AG10803 (cell line): ENCODE measurements at regions not wholly inside any gene's neighbourhood (a gene's known extent, or its start where the extent isn't known, plus 50 kb on each side); places are given as distances from the start of the nearest gene placed in this dataset.
"Not testable (repeated sequence)": the region's sequence is repeated elsewhere in the genome, so short reads cannot be mapped to it uniquely, and the experiment has no call there.

Experiments used
- DNase-seq: peaks from one replicate; pipeline ENCODE4 v3.0.0; 2010; ENCODE audit warnings: low read depth
- H3K4me3 ChIP-seq: 2 replicates; pipeline ENCODE4 v1.5.1; 2011; ENCODE audit warnings: mild to moderate bottlenecking, low read length, control low read depth
- TF ChIP-seq, protein P1 (sequence below): conservative IDR thresholded peaks from 2 replicates; pipeline ENCODE4 v1.5.1; 2011; ENCODE audit warnings: mild to moderate bottlenecking, low read length, control low read depth, inconsistent platforms

GRCh38 chr1:273772-274171 lies 177.7 kb downstream of the OR4F29 start:
- H3K4me3 ChIP-seq, DNase-seq: not testable (repeated sequence)

DNA sequence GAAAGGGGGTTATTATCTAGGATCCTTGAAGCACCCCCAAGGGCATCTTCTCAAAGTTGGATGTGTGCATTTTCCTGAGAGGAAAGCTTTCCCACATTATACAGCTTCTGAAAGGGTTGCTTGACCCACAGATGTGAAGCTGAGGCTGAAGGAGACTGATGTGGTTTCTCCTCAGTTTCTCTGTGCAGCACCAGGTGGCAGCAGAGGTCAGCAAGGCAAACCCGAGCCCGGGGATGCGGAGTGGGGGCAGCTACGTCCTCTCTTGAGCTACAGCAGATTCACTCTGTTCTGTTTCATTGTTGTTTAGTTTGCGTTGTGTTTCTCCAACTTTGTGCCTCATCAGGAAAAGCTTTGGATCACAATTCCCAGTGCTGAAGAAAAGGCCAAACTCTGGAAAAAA lies 183.7 kb downstream of the OR4F29 start:
- peak; percentile 39 for DNase-seq
- TF ChIP-seq, protein P1, sequence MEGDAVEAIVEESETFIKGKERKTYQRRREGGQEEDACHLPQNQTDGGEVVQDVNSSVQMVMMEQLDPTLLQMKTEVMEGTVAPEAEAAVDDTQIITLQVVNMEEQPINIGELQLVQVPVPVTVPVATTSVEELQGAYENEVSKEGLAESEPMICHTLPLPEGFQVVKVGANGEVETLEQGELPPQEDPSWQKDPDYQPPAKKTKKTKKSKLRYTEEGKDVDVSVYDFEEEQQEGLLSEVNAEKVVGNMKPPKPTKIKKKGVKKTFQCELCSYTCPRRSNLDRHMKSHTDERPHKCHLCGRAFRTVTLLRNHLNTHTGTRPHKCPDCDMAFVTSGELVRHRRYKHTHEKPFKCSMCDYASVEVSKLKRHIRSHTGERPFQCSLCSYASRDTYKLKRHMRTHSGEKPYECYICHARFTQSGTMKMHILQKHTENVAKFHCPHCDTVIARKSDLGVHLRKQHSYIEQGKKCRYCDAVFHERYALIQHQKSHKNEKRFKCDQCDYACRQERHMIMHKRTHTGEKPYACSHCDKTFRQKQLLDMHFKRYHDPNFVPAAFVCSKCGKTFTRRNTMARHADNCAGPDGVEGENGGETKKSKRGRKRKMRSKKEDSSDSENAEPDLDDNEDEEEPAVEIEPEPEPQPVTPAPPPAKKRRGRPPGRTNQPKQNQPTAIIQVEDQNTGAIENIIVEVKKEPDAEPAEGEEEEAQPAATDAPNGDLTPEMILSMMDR, result peak; percentile 50
- not testable (repeated sequence) for H3K4me3 ChIP-seq
